ENCODE measurements at regions not wholly inside any gene's neighbourhood (a gene's known extent, or its start where the extent isn't known, plus 50 kb on each side); places are given as distances from the start of the nearest gene placed in this dataset.

- Histone ChIP-seq H2AFZ (replicated peaks; ENCODE audit: low read length, poor library complexity) (no peak overlapping the region), H3K4me1 (ENCODE audit: control insufficient read depth, insufficient read depth, low read length) (no peaks in the 10 kb centered on the region), H3K18ac (ENCODE audit: low read depth, low read length) (no peak overlapping the region), H3K56ac (ENCODE audit: extremely low read depth, insufficient read depth, low read length) (no peak overlapping the region), H4K91ac (ENCODE audit: insufficient read depth, low read depth, low read length) (no peak overlapping the region), H3K79me1 (ENCODE audit: low read depth in 1 of 2, low read length in 2 of 2) (no peaks in the 10 kb centered on the region), H4K5ac (ENCODE audit: low read depth, low read length) (no peak overlapping the region), H3K9ac (ENCODE audit: low read depth, low read length) (no peak overlapping the region), H4K8ac (ENCODE audit: low read depth in 2 of 2, low read length in 2 of 2) (no peak overlapping the region), H2BK15ac (ENCODE audit: low read depth, low read length) (no peak overlapping the region), H3K27ac (ENCODE audit: insufficient read depth, low read length) (no peak overlapping the region), H3K14ac (replicated peaks; ENCODE audit: low read depth, low read length) (no peak overlapping the region), H3K36me3 (ENCODE audit: control insufficient read depth, insufficient read depth, low read length) (no peaks in the 10 kb centered on the region), H2BK120ac (ENCODE audit: low read depth, low read length) (no peak overlapping the region), H2AK5ac (ENCODE audit: low read depth, low read length) (no peak overlapping the region), H3K9me1 (ENCODE audit: insufficient read depth, low read length) (no peaks in the 10 kb centered on the region), H3K9me3 (ENCODE audit: control insufficient read depth, insufficient read depth, low read length) (peaks cover 10% of the 10 kb centered on the region; the same call in 1 of the 2 replicates), H3K4ac (ENCODE audit: low read depth, low read length) (no peak overlapping the region), H2AK9ac (replicated peaks; ENCODE audit: low read depth, low read length, poor library complexity) (no peak overlapping the region), H4K20me1 (ENCODE audit: insufficient read depth, low read length) (no peaks in the 10 kb centered on the region), H3K23ac (ENCODE audit: low read depth, low read length) (no peak overlapping the region), H2BK5ac (ENCODE audit: low read depth, low read length, poor library complexity, severe bottlenecking) (no peak overlapping the region), H3K4me2 (ENCODE audit: low read depth, low read length) (no peak overlapping the region), H3K4me3 (ENCODE audit: insufficient read depth, low read depth, low read length) (no peak overlapping the region), H2BK20ac (ENCODE audit: low read depth, low read length) (no peak overlapping the region), H3K27me3 (ENCODE audit: control insufficient read depth, insufficient read depth, low read length) (no peaks in the 10 kb centered on the region)
- ATAC-seq (ENCODE audit: low read depth): no peak
- in situ Hi-C loops (cut with MboI; ENCODE audit: low sequenced_read_pairs) (no loop called here), intact Hi-C loops (cut with micrococcal nuclease) (no loop called here), dilution Hi-C loops (cut with HindIII; ENCODE audit: low sequenced_read_pairs, unreplicated experiment) (no loop called here)
- ChIA-PET CTCF (no interaction called here), POLR2A (ENCODE audit: unreplicated experiment) (no interaction called here)
- 51% methylated on average over 4 of the region's 4 CpGs; no CpG with 5 or more reads in 1 of the 2 experiments for WGBS, 2 experiments (ENCODE audit: extremely low coverage in 2 of 2, insufficient read length in 1 of 2)
- no peak for TF ChIP-seq NFE2L2 (IDR thresholded peaks at IDR 0.05; ENCODE audit: low read depth, low read length)
- no peak for TF ChIP-seq CHD1 (IDR thresholded peaks at IDR 0.05; ENCODE audit: low read depth, low read length)
- no peak for TF ChIP-seq MAFK (IDR thresholded peaks at IDR 0.05; ENCODE audit: low read depth, low read length)
- no peak for TF ChIP-seq CEBPB (IDR thresholded peaks at IDR 0.05; ENCODE audit: low read depth, low read length)
- TF ChIP-seq, protein P1, sequence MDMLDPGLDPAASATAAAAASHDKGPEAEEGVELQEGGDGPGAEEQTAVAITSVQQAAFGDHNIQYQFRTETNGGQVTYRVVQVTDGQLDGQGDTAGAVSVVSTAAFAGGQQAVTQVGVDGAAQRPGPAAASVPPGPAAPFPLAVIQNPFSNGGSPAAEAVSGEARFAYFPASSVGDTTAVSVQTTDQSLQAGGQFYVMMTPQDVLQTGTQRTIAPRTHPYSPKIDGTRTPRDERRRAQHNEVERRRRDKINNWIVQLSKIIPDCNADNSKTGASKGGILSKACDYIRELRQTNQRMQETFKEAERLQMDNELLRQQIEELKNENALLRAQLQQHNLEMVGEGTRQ (IDR thresholded peaks at IDR 0.05; ENCODE audit: low read depth, low read length): no peak
- TF ChIP-seq POLR2A (IDR thresholded peaks at IDR 0.05; ENCODE audit: low read depth, low read length): no peak
- TF ChIP-seq BHLHE40 (IDR thresholded peaks at IDR 0.05; ENCODE audit: low read depth, low read length): no peak
- no peak for TF ChIP-seq RCOR1 (IDR thresholded peaks at IDR 0.05; ENCODE audit: insufficient replicate concordance, low read length)
- no TSS peak for BruUV-seq (replicated peaks)
- DNase-seq: no peak
Measured at GRCh38 chr7:69510114-69510513, 88.2 kb upstream of the AUTS2 start.

Data from IMR-90 (cell line).